Activated T-helper 1 cell treated with anti-CD3 and anti-CD28 coated beads, Interleukin-12 subunit alpha, Interleukin-12 subunit beta, Interleukin-2, Interleukin-4 antibody, amounts not matched to agents 30 ng/mL and 10 ng/mL and 1 ng/mL, durations not matched to agents 14 hours and 24 hours and 36 hours (primary cell): ENCODE measurements at regions not wholly inside any gene's neighbourhood (a gene's known extent, or its start where the extent isn't known, plus 50 kb on each side); places are given as distances from the start of the nearest gene placed in this dataset.

ENCODE experiments used
- DNase-seq: peaks from one replicate; pipeline ENCODE4 v3.0.0; 2021; ENCODE audit warnings: low spot score
- H3K27ac Mint-ChIP-seq: one replicate; pipeline ENCODE4 v1.8.0; 2021; ENCODE audit warnings: mild to moderate bottlenecking, mixed read lengths
- H3K27me3 Mint-ChIP-seq: one replicate; pipeline ENCODE4 v1.8.0; 2022; ENCODE audit warnings: mild to moderate bottlenecking, moderate library complexity, mixed read lengths; ENCODE audit not compliant: insufficient read depth
- H3K36me3 Mint-ChIP-seq: one replicate; pipeline ENCODE4 v1.8.0; 2021; ENCODE audit warnings: low read depth, mixed read lengths
- H3K4me1 Mint-ChIP-seq: one replicate; pipeline ENCODE4 v1.8.0; 2021; ENCODE audit warnings: low read depth, mixed read lengths
- H3K4me3 Mint-ChIP-seq: one replicate; pipeline ENCODE4 v1.8.0; 2021; ENCODE audit warnings: mild to moderate bottlenecking, moderate library complexity, mixed read lengths
- H3K9me3 Mint-ChIP-seq: one replicate; pipeline ENCODE4 v1.8.0; 2021; ENCODE audit warnings: mixed read lengths
- intact Hi-C: fragments of 100-400 bp; cut with micrococcal nuclease; formaldehyde crosslinking; loops from one replicate; pipeline ENCODE4 v1.15.1; 2024

DNA sequence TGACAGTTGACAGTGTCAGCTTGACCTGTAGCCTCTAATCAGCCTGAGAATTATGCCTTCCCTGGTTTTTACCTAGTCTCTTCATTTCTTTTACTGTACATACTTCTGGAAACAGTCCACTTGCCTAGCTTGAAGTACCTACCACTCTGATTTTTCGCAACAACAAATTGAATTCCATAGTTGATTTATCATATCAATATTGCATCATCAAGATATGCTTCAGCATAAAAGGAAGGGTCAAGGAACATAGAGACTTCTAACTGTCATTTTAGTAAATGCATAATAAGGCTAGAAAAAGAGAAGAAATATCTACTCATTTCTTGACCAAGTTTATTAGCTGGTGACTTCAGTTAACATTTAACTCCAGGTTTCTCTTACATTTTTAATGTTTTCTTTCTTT is 174.2 kb upstream of the FAR2 start:
- no peaks in the 10 kb centered on the region for H3K36me3 Mint-ChIP-seq
- no peak overlapping the region for H3K4me3 Mint-ChIP-seq
- no peaks in the 10 kb centered on the region for H3K4me1 Mint-ChIP-seq
- H3K27me3 Mint-ChIP-seq = peaks cover 3% of the 10 kb centered on the region
- intact Hi-C loops = no loop called here
- DNase-seq = no peak
- no peaks in the 10 kb centered on the region for H3K9me3 Mint-ChIP-seq
- H3K27ac Mint-ChIP-seq = no peak overlapping the region

GRCh38 chr12:28975564-28976340 is 173.3 kb upstream of the FAR2 start:
- Mint-ChIP-seq H3K4me3 (no peak overlapping the region), H3K9me3 (no peaks in the 10 kb centered on the region), H3K27ac (no peak overlapping the region), H3K27me3 (peaks cover 3% of the 10 kb centered on the region), H3K4me1 (no peaks in the 10 kb centered on the region), H3K36me3 (no peaks in the 10 kb centered on the region)
- no peak for DNase-seq
- intact Hi-C loops = no loop called here

- intact Hi-C loops = no loop called here
- Mint-ChIP-seq H3K27ac (no peak overlapping the region), H3K36me3 (no peaks in the 10 kb centered on the region), H3K4me1 (no peaks in the 10 kb centered on the region), H3K9me3 (no peaks in the 10 kb centered on the region), H3K4me3 (no peak overlapping the region), H3K27me3 (peaks cover 3% of the 10 kb centered on the region)
- no peak for DNase-seq
Observed at GRCh38 chr12:28980436-28980835, 168.6 kb upstream of the FAR2 start.

- intact Hi-C loops = no loop called here
- Mint-ChIP-seq H3K4me3 (no peak overlapping the region), H3K9me3 (no peaks in the 10 kb centered on the region), H3K27ac (no peak overlapping the region), H3K4me1 (no peaks in the 10 kb centered on the region), H3K36me3 (no peaks in the 10 kb centered on the region), H3K27me3 (peaks cover 2% of the 10 kb centered on the region)
- DNase-seq = no peak
Observed at GRCh38 chr12:28987538-28988324, 161.3 kb upstream of the FAR2 start.

DNA sequence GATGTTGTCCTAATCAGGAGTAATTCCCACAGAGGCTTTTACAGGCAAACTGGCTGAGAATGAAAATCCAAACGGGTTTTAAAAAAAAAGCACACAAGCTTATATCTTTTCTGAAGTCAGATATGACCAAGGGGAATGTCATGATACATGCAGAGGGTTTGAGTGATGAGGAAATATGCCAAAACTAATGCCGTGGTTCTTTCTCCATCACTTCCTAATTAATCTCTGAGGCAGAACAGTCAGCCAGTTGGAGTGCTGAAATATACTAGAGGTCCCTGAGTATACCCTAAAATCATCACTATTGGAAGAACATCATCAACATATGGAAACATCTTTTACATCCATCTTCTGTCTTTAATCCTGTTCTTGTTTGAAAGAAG is 160.8 kb upstream of the FAR2 start:
- no peak overlapping the region for H3K4me3 Mint-ChIP-seq
- intact Hi-C loops = no loop called here
- no peaks in the 10 kb centered on the region for H3K9me3 Mint-ChIP-seq
- no peaks in the 10 kb centered on the region for H3K4me1 Mint-ChIP-seq
- H3K36me3 Mint-ChIP-seq = no peaks in the 10 kb centered on the region
- no peak for DNase-seq
- no peak overlapping the region for H3K27ac Mint-ChIP-seq
- peaks cover 2% of the 10 kb centered on the region for H3K27me3 Mint-ChIP-seq

DNA sequence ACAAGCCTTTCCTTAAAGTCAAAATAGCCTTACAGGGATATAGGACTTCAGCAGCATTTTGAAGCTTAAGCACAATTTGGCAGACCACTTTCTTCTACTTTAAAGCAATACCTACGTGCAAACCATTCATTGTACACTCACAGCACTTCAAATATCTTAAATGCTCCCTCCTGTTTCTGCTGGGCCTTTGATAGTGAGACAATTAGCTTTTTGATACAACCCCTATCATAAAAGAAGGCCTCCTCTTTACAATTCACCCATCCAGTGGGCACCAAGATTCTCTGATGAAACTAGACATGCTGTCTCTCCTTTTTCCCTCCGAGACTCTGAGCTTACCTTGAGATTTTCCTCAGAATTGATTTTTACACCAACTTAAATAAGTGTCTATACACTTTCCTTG is 157.5 kb upstream of the FAR2 start:
- no peak overlapping the region for H3K27ac Mint-ChIP-seq
- intact Hi-C loops = no loop called here
- H3K4me3 Mint-ChIP-seq = no peak overlapping the region
- H3K9me3 Mint-ChIP-seq = no peaks in the 10 kb centered on the region
- no peaks in the 10 kb centered on the region for H3K36me3 Mint-ChIP-seq
- no peaks in the 10 kb centered on the region for H3K4me1 Mint-ChIP-seq
- DNase-seq = no peak
- H3K27me3 Mint-ChIP-seq = peaks cover 2% of the 10 kb centered on the region

GRCh38 chr12:28993720-28994119 is 155.4 kb upstream of the FAR2 start:
- intact Hi-C loops = no loop called here
- H3K27me3 Mint-ChIP-seq = peaks cover 2% of the 10 kb centered on the region
- H3K4me3 Mint-ChIP-seq = no peak overlapping the region
- H3K27ac Mint-ChIP-seq = no peak overlapping the region
- no peaks in the 10 kb centered on the region for H3K36me3 Mint-ChIP-seq
- no peaks in the 10 kb centered on the region for H3K4me1 Mint-ChIP-seq
- no peaks in the 10 kb centered on the region for H3K9me3 Mint-ChIP-seq
- no peak for DNase-seq

DNA sequence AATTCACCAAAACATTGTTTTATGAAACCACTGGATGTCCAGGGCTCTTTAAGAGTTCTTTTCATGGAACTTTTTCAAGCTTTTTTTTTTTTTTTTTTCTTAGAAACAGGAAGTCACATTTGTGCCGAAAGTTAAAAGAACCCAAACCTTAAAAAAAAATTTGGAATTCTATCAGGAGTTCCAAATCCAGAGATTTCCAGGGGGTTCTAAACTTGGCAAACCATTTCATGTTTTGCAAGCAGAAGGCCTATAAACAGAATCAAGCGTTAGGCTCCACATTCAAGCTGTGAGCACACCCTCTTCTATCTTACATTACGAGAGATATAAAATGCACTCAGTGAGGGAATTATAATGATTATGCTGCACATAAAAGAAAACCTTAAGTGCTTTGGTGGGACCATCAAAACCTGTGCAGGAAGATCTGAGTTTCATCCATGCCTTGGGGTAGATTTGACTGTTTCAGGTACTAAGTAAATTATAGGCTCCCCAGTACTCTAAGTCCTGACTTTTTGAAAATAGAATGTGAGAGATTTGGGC is 154.8 kb upstream of the FAR2 start:
- Mint-ChIP-seq H3K36me3 (no peaks in the 10 kb centered on the region), H3K27ac (no peak overlapping the region), H3K4me3 (no peak overlapping the region), H3K4me1 (no peaks in the 10 kb centered on the region), H3K9me3 (no peaks in the 10 kb centered on the region), H3K27me3 (no peaks in the 10 kb centered on the region)
- DNase-seq = no peak
- intact Hi-C loops = no loop called here

DNA sequence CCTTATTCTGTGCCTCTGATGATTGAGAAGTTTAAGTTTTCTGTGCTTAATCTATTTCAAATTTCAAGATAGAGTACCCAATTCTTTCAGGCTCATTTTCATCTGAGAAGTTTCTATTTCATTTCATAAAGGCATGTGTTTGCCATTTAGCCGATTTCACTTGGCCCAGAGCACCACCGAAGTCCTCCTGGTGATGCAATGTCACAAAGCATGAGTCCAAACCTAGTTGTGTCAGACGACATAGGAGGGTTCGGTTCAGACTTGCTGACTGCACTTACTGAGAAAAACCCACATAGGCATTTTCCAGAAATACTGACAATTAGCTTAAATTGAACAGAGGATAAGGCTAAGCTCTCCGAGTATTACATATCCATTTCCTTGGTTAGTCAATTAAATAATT is 152.4 kb upstream of the FAR2 start:
- Mint-ChIP-seq H3K9me3 (no peaks in the 10 kb centered on the region), H3K4me1 (no peaks in the 10 kb centered on the region), H3K36me3 (no peaks in the 10 kb centered on the region), H3K27ac (no peak overlapping the region), H3K4me3 (no peak overlapping the region), H3K27me3 (no peaks in the 10 kb centered on the region)
- intact Hi-C loops = no loop called here
- DNase-seq = no peak

- no peaks in the 10 kb centered on the region for H3K27me3 Mint-ChIP-seq
- intact Hi-C loops = loop anchor here (2.0 kb wide), 1 partner anchor 1266 kb away; no protein-coding TSS in a partner anchor
Observed at GRCh38 chr12:28998662-28999120, 150.4 kb upstream of the FAR2 start.

GRCh38 chr12:29004066-29004935 is 144.8 kb upstream of the FAR2 start:
- H3K4me1 Mint-ChIP-seq = no peaks in the 10 kb centered on the region
- peaks cover 4% of the 10 kb centered on the region for H3K27me3 Mint-ChIP-seq
- intact Hi-C loops = no loop called here
- H3K9me3 Mint-ChIP-seq = no peaks in the 10 kb centered on the region
- no peak for DNase-seq
- no peak overlapping the region for H3K27ac Mint-ChIP-seq
- H3K36me3 Mint-ChIP-seq = no peaks in the 10 kb centered on the region
- H3K4me3 Mint-ChIP-seq = no peak overlapping the region

More at GRCh38 chr12:28998662-28999120, 150.4 kb upstream of the FAR2 start:
- Mint-ChIP-seq H3K27ac (no peak overlapping the region), H3K4me1 (no peaks in the 10 kb centered on the region), H3K4me3 (no peak overlapping the region), H3K36me3 (no peaks in the 10 kb centered on the region), H3K9me3 (no peaks in the 10 kb centered on the region)
- no peak for DNase-seq

- H3K27me3 Mint-ChIP-seq = peaks cover 4% of the 10 kb centered on the region
- no peaks in the 10 kb centered on the region for H3K36me3 Mint-ChIP-seq
- DNase-seq = no peak
- intact Hi-C loops = no loop called here
- no peaks in the 10 kb centered on the region for H3K4me1 Mint-ChIP-seq
- no peak overlapping the region for H3K4me3 Mint-ChIP-seq
- H3K27ac Mint-ChIP-seq = no peak overlapping the region
- H3K9me3 Mint-ChIP-seq = no peaks in the 10 kb centered on the region
Observed at GRCh38 chr12:29004936-29005304, 144.2 kb upstream of the FAR2 start.
